H9 (cell line): ENCODE measurements at regions not wholly inside any gene's neighbourhood (a gene's known extent, or its start where the extent isn't known, plus 50 kb on each side); places are given as distances from the start of the nearest gene placed in this dataset.

Source experiments
- DNase-seq: peaks from one replicate; pipeline ENCODE4 v3.0.0-alpha.2; 2017
- H2AFZ ChIP-seq: one replicate; pipeline ENCODE4 v1.6.1; 2013; ENCODE audit warnings: mild to moderate bottlenecking, low read length, control low read depth, moderate library complexity
- H2AK5ac ChIP-seq: 2 replicates; pipeline ENCODE4 v1.6.1; 2013; ENCODE audit warnings: low read length, control low read depth, mixed read lengths; ENCODE audit not compliant: insufficient read length
- H2BK120ac ChIP-seq: one replicate; pipeline ENCODE4 v1.6.1; 2013; ENCODE audit warnings: low read depth, mild to moderate bottlenecking, low read length, control low read depth, inconsistent platforms; ENCODE audit not compliant: poor library complexity, severe bottlenecking
- H2BK12ac ChIP-seq: 2 replicates; pipeline ENCODE4 v1.6.1; 2013; ENCODE audit warnings: low read length, control low read depth, mixed read lengths, low read depth; ENCODE audit not compliant: insufficient read length
- H2BK15ac ChIP-seq: 2 replicates; pipeline ENCODE4 v1.6.1; 2013; ENCODE audit warnings: low read depth, low read length, control low read depth
- H2BK20ac ChIP-seq: one replicate; pipeline ENCODE4 v1.6.1; 2013; ENCODE audit warnings: low read depth, mild to moderate bottlenecking, low read length, control low read depth, inconsistent platforms; ENCODE audit not compliant: poor library complexity, severe bottlenecking
- H2BK5ac ChIP-seq: 2 replicates; pipeline ENCODE4 v1.6.1; 2013; ENCODE audit warnings: low read length, control low read depth, mixed read lengths; ENCODE audit not compliant: insufficient read length
- H3K14ac ChIP-seq: 2 replicates; pipeline ENCODE4 v1.6.1; 2013; ENCODE audit warnings: low read length, control low read depth; ENCODE audit not compliant: insufficient read depth
- H3K18ac ChIP-seq: 2 replicates; pipeline ENCODE4 v1.6.1; 2013; ENCODE audit warnings: low read depth, mild to moderate bottlenecking, mixed read lengths, low read length, control low read depth; ENCODE audit not compliant: insufficient read length
- H3K23ac ChIP-seq: 2 replicates; pipeline ENCODE4 v1.6.1; 2013; ENCODE audit warnings: low read length, control low read depth, mixed read lengths, low read depth; ENCODE audit not compliant: insufficient read length
- H3K23me2 ChIP-seq: 2 replicates; pipeline ENCODE4 v1.6.1; 2013; ENCODE audit warnings: low read depth, mild to moderate bottlenecking, mixed read lengths, low read length, control low read depth; ENCODE audit not compliant: insufficient read length, poor library complexity, severe bottlenecking
- H3K27ac ChIP-seq: 2 replicates; pipeline ENCODE4 v1.5.1; 2013; ENCODE audit warnings: low read length, control low read depth, mixed read lengths, low read depth; ENCODE audit not compliant: insufficient read length
- H3K27me3 ChIP-seq: 2 replicates; pipeline ENCODE4 v1.6.1; 2013; ENCODE audit warnings: low read length, control low read depth, inconsistent platforms; ENCODE audit not compliant: insufficient read depth
- H3K4ac ChIP-seq: 2 replicates; pipeline ENCODE4 v1.6.1; 2013; ENCODE audit warnings: low read depth, mild to moderate bottlenecking, control low read depth, inconsistent platforms, low read length, moderate library complexity
- H3K4me1 ChIP-seq: 2 replicates; pipeline ENCODE4 v1.6.1; 2013; ENCODE audit warnings: low read length, control low read depth, inconsistent platforms; ENCODE audit not compliant: insufficient read depth
- H3K4me2 ChIP-seq: 2 replicates; pipeline ENCODE4 v1.6.1; 2013; ENCODE audit warnings: low read length, control low read depth, mixed read lengths; ENCODE audit not compliant: insufficient read length, insufficient read depth
- H3K56ac ChIP-seq: 2 replicates; pipeline ENCODE4 v1.6.1; 2013; ENCODE audit warnings: low read depth, mild to moderate bottlenecking, mixed read lengths, low read length, control low read depth; ENCODE audit not compliant: insufficient read length
- H3K79me1 ChIP-seq: 2 replicates; pipeline ENCODE4 v1.6.1; 2013; ENCODE audit warnings: low read depth, mild to moderate bottlenecking, moderate library complexity, low read length, control low read depth, inconsistent platforms; ENCODE audit not compliant: insufficient read depth, poor library complexity, severe bottlenecking
- H3K79me2 ChIP-seq: 2 replicates; pipeline ENCODE4 v1.6.1; 2013; ENCODE audit warnings: low read length, control low read depth, inconsistent platforms; ENCODE audit not compliant: insufficient read depth
- H3K9ac ChIP-seq: 2 replicates; pipeline ENCODE4 v1.6.1; 2013; ENCODE audit warnings: low read length, control low read depth, mixed read lengths; ENCODE audit not compliant: insufficient read length; ENCODE audit errors: extremely low read depth
- H3K9me3 ChIP-seq: one replicate; pipeline ENCODE4 v1.6.1; 2013; ENCODE audit warnings: low read depth, low read length, inconsistent platforms; ENCODE audit not compliant: control insufficient read depth
- H3T11ph ChIP-seq: one replicate; pipeline ENCODE4 v1.6.1; 2013; ENCODE audit warnings: mild to moderate bottlenecking, low read length, control low read depth, inconsistent platforms
- H4K20me1 ChIP-seq: one replicate; pipeline ENCODE4 v1.6.1; 2013; ENCODE audit not compliant: control insufficient read depth, insufficient read length, insufficient read depth
- H4K5ac ChIP-seq: 2 replicates; pipeline ENCODE4 v1.6.1; 2013; ENCODE audit warnings: low read depth, mild to moderate bottlenecking, mixed read lengths, low read length, control low read depth; ENCODE audit not compliant: insufficient read length
- H4K8ac ChIP-seq: replicated peaks from 2 replicates; pipeline ENCODE4 v1.6.1; 2013; ENCODE audit warnings: low read length, control low read depth, mixed read lengths, low read depth; ENCODE audit not compliant: insufficient read length
- H4K91ac ChIP-seq: 2 replicates; pipeline ENCODE4 v1.6.1; 2013; ENCODE audit warnings: low read depth, mild to moderate bottlenecking, moderate library complexity, mixed read lengths, low read length, control low read depth; ENCODE audit not compliant: insufficient read length
- H3K27ac Mint-ChIP-seq, 3 experiments: 2 replicates in 2 of 3; 3 replicates in 1 of 3; pipeline ENCODE4 v1.8.0; 2020 to 2021; ENCODE audit warnings: mixed read lengths in 3 of 3, mild to moderate bottlenecking in 1 of 3, moderate library complexity in 1 of 3
- H3K27me3 Mint-ChIP-seq: 2 replicates; pipeline ENCODE4 v1.8.0; 2021; ENCODE audit warnings: low read depth, mild to moderate bottlenecking, moderate library complexity, mixed read lengths
- H3K36me3 Mint-ChIP-seq, 3 experiments: 2 replicates in 2 of 3; 3 replicates in 1 of 3; pipeline ENCODE4 v1.8.0; 2020 to 2021; ENCODE audit warnings: low read depth in 3 of 3, mixed read lengths in 3 of 3; ENCODE audit not compliant: insufficient read depth in 1 of 3
- H3K4me1 Mint-ChIP-seq, 2 experiments: 2 replicates each; pipeline ENCODE4 v1.8.0; 2020; ENCODE audit warnings: mixed read lengths in 2 of 2
- H3K4me3 Mint-ChIP-seq, 2 experiments: 2 replicates in 1 of 2; 3 replicates in 1 of 2; pipeline ENCODE4 v1.8.0; 2020 to 2021; ENCODE audit warnings: mild to moderate bottlenecking in 2 of 2, mixed read lengths in 2 of 2, moderate library complexity in 1 of 2
- H3K9me3 Mint-ChIP-seq, 2 experiments: 2 replicates in 1 of 2; 3 replicates in 1 of 2; pipeline ENCODE4 v1.8.0; 2020; ENCODE audit warnings: mild to moderate bottlenecking in 2 of 2, mixed read lengths in 2 of 2, moderate library complexity in 1 of 2
- WGBS: extraction: QIAGEN DNeasy Blood & Tissue Kit; methylation state at CpG from one replicate; pipeline ENCODE4 v1.1.7; 2013; ENCODE audit warnings: missing lambda C conversion rate, low lambda C conversion rate, mixed read lengths; ENCODE audit not compliant: insufficient read length; ENCODE audit errors: extremely low coverage; 5-methylcytosine and 5-hydroxymethylcytosine counted together
- TF ChIP-seq, protein P1 (sequence below): fragments of 200-600 bp; sonication (generic); conservative IDR thresholded peaks from 3 replicates; pipeline ENCODE4 v1.8.0; 2021; ENCODE audit warnings: antibody characterized with exemption, mild to moderate bottlenecking

DNA sequence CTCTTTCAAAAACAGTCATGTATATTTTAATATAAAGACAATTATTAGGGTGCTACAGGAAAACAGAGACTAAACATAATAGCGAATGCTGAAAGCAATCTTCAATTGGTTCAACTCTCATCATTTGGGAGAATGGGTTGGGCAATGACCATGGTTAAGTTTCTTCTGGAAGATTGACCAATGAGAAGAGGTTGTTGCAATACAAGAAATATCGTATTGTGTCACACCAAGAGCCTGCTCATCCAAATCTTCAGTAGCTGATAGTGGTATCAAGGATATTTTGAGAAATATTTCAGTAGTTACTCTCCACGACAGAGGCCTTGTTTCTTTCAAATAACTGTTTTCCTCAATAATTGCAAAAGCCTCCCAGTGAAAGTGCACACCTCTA is 83.0 kb upstream of the FNDC3A start:
- WGBS = no CpG with 5 or more reads among the region's 3 CpGs

More for the DNA sequence above, 83.0 kb upstream of the FNDC3A start:
- Histone ChIP-seq H2BK20ac (no peak overlapping the region), H2BK120ac (no peak overlapping the region), H2BK12ac (no peak overlapping the region), H3K56ac (no peak overlapping the region), H4K8ac (no peak overlapping the region), H3K14ac (no peak overlapping the region), H3K4me1 (no peaks in the 10 kb centered on the region), H4K5ac (no peak overlapping the region), H4K20me1 (no peaks in the 10 kb centered on the region), H2BK15ac (no peak overlapping the region), H2AFZ (no peak overlapping the region), H3K4me2 (no peak overlapping the region), H3K23ac (no peak overlapping the region), H3K27me3 (no peaks in the 10 kb centered on the region), H4K91ac (no peak overlapping the region), H3K27ac (no peak overlapping the region), H3K4ac (no peak overlapping the region), H2AK5ac (no peak overlapping the region), H3K79me2 (no peaks in the 10 kb centered on the region), H2BK5ac (no peak overlapping the region), H3K79me1 (no peaks in the 10 kb centered on the region), H3K9ac (no peak overlapping the region), H3K9me3 (no peaks in the 10 kb centered on the region), H3T11ph (no peak overlapping the region), H3K23me2 (no peaks in the 10 kb centered on the region), H3K18ac (no peak overlapping the region)
- TF ChIP-seq, protein P1, sequence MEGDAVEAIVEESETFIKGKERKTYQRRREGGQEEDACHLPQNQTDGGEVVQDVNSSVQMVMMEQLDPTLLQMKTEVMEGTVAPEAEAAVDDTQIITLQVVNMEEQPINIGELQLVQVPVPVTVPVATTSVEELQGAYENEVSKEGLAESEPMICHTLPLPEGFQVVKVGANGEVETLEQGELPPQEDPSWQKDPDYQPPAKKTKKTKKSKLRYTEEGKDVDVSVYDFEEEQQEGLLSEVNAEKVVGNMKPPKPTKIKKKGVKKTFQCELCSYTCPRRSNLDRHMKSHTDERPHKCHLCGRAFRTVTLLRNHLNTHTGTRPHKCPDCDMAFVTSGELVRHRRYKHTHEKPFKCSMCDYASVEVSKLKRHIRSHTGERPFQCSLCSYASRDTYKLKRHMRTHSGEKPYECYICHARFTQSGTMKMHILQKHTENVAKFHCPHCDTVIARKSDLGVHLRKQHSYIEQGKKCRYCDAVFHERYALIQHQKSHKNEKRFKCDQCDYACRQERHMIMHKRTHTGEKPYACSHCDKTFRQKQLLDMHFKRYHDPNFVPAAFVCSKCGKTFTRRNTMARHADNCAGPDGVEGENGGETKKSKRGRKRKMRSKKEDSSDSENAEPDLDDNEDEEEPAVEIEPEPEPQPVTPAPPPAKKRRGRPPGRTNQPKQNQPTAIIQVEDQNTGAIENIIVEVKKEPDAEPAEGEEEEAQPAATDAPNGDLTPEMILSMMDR = no peak
- DNase-seq = no peak
- Mint-ChIP-seq H3K9me3 (no peaks in the 10 kb centered on the region), H3K27ac (no peak overlapping the region), H3K27me3 (peaks cover 2% of the 10 kb centered on the region; the same call in 1 of the 2 replicates), H3K4me1 (no peaks in the 10 kb centered on the region), H3K36me3 (no peaks in the 10 kb centered on the region; a peak in 1 of 7 replicates), H3K4me3 (no peak overlapping the region)
